ENCODE measurements at regions not wholly inside any gene's neighbourhood (a gene's known extent, or its start where the extent isn't known, plus 50 kb on each side); places are given as distances from the start of the nearest gene placed in this dataset.

GRCh38 chr7:50954716-50955115 lies 172.0 kb upstream of the GRB10 start:
- TF ChIP-seq CTCF (IDR thresholded peaks at IDR 0.05) (no peak), POLR2A (IDR thresholded peaks at IDR 0.05) (no peak)

Measured in body of pancreas (tissue), 4 donors.